ENCODE measurements at regions not wholly inside any gene's neighbourhood (a gene's known extent, or its start where the extent isn't known, plus 50 kb on each side); places are given as distances from the start of the nearest gene placed in this dataset.

GRCh38 chr10:105675333-105675732 is 1034.2 kb downstream of the SORCS3 start:
- TF ChIP-seq ZNF274 (IDR thresholded peaks at IDR 0.05; ENCODE audit: low read depth, low read length) (no peak), SUZ12 (IDR thresholded peaks at IDR 0.05; ENCODE audit: extremely low read depth, insufficient read depth, insufficient read length) (no peak)

Data from NT2/D1 (cell line).